ENCODE measurements at regions not wholly inside any gene's neighbourhood (a gene's known extent, or its start where the extent isn't known, plus 50 kb on each side); places are given as distances from the start of the nearest gene placed in this dataset.
"Not testable (repeated sequence)": the region's sequence is repeated elsewhere in the genome, so short reads cannot be mapped to it uniquely, and the experiment has no call there.

DNA sequence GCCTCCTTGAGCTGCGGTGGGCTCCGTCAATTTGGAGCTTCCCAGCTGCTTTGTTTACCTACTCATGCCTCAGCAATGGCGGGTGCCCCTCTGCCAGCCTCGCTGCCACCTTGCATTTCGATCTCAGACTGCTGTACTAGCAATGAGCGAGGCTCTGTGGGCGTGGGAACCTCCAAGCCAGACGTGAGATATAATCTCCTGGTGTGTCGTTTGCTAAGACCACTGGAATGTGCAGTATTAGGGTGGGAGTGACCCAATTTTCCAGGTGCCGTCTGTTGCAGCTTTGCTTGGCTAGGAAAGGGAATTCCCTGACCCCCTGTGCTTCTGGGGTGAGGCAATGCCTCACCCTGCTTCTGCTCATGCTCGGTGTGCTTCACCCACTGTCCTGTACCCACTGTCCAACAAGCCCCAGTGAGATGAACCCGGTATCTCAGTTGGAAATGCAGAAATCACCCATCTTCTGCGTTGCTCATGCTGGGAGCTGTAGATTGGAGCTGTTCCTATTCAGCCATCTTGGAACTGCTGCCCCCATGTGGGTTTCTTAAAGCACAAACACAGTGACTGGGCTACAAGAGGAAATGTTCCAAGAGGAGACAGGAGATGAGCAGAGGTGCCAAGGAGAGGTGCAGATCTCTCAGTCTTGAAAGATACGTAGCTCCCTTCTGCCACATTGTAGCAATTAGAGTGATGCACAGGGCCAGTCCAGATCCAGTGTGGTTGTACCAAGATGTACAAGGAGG is 193.0 kb upstream of the IGFBP7 start:
- no peak for DNase-seq

GRCh38 chr4:57300300-57300699 is 190.1 kb upstream of the IGFBP7 start:
- not testable (repeated sequence) for DNase-seq

GRCh38 chr4:57291911-57292310 is 181.7 kb upstream of the IGFBP7 start:
- DNase-seq = no peak

- DNase-seq = no peak
Observed at GRCh38 chr4:57287687-57288604, 177.8 kb upstream of the IGFBP7 start.

DNA sequence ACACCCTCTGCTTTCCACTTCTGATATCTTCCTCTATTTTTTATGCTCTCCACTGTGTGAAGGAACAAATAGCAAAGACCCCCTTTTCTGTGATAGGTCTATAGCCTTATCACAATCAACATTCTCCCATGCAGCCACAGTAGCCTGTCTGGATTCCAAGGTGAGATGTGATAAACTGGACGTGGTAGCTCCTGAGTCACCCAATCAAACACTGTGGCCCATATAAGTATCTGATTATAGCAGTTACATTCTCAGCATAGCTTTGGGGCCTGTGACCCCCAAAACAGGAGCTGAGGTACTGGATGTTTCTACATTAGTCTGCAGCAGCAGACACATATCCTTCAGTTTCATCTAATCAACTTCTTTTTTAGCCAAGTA is 172.7 kb upstream of the IGFBP7 start:
- DNase-seq = no peak

GRCh38 chr4:57280481-57280880 is 170.3 kb upstream of the IGFBP7 start:
- no peak for DNase-seq

GRCh38 chr4:57278780-57279179 is 168.6 kb upstream of the IGFBP7 start:
- DNase-seq = no peak

GRCh38 chr4:57274082-57274481 is 163.9 kb upstream of the IGFBP7 start:
- DNase-seq = no peak

GRCh38 chr4:57270346-57270745 is 160.2 kb upstream of the IGFBP7 start:
- DNase-seq = no peak

- DNase-seq = no peak
Observed at GRCh38 chr4:57265831-57266582, 155.8 kb upstream of the IGFBP7 start.

GRCh38 chr4:57254754-57255153 is 144.6 kb upstream of the IGFBP7 start:
- DNase-seq = no peak

- DNase-seq = no peak
Observed at GRCh38 chr4:57249083-57249482, 138.9 kb upstream of the IGFBP7 start.

- no peak for DNase-seq
Observed at GRCh38 chr4:57243076-57243475, 132.9 kb upstream of the IGFBP7 start.

DNA sequence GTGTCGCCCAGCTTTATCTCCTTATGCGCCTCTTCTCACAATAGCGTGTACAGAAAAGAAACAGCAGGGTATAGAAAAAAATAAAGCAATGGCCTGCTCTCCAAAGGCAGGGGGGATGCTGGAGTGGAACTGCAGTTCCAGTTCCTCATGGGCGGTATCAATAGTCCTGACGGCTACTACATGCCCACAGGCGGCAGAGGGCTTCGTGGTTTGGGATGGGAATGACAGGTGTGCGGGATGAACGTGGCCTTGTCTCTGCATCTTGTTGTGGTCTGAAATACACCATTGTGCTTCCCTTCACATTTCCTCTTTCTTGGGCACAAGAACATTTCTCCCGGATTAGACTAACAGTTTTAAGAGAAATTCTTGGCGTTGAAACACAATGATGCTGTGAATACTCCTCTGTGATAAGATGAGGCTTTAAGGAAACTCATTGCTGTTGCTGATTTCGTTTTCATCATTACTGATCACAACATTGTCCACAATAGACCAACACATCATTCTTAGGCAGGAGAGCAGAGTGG is 124.1 kb upstream of the IGFBP7 start:
- no peak for DNase-seq

DNA sequence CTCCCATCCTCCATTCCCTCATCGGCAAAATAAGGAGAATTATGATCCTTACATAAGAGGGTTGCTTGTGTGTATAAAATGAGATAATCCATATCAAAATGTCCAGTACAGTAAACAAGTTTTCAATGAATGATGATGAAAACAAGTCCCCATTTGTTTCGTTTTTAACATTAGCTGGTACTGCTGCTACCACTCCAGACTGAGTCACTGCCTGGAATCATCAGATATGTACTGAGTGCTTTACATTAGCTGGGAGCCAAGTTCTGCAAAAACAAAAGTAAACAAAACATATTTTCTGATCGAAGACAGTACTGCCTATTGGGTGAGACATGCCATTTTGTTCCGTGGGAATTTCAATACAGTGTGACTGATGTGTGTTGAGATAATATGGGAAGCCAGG is 123.2 kb upstream of the IGFBP7 start:
- DNase-seq = no peak

- DNase-seq = no peak
Observed at GRCh38 chr4:57231781-57232180, 121.6 kb upstream of the IGFBP7 start.

GRCh38 chr4:57220734-57221133 is 110.5 kb upstream of the IGFBP7 start:
- DNase-seq = no peak

- DNase-seq = no peak
Observed at GRCh38 chr4:57220172-57220571, 110.0 kb upstream of the IGFBP7 start.

GRCh38 chr4:57219431-57219830 is 109.2 kb upstream of the IGFBP7 start:
- DNase-seq = no peak

DNA sequence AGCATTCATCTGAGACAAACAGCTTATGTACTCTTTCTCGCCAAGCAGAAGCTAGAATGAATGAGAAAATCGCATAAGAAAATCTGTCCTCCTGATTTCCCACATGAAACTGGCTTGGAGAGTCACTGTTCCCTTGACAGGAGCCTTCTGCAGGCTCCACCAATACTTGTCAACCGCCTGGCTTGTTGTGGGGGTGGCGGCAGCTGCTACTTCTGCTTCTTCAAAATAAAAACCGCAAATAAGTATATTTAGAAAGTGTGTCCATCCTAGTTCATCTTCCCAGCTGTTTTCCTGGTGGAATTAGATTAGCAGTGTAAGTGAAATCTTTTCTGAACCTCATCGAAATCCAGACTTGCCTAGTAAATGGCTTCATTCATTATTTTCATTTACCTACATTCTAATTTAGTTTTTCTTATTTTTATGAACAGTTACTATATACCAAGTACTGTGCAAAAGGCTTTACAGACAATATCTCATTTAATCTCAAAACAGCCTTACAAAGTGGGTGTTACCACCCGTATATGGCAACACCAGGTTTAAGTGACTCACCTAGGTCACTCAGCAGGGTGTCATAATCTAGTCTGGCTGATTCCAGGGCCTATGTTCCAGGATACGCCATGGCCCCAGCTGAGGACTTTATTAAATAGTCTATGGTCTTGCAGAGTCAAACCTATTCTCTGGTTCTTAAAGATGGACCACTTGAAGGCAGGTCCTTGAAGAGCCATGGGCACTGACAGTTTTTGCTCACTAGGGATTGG is 104.6 kb upstream of the IGFBP7 start:
- no peak for DNase-seq

DNA sequence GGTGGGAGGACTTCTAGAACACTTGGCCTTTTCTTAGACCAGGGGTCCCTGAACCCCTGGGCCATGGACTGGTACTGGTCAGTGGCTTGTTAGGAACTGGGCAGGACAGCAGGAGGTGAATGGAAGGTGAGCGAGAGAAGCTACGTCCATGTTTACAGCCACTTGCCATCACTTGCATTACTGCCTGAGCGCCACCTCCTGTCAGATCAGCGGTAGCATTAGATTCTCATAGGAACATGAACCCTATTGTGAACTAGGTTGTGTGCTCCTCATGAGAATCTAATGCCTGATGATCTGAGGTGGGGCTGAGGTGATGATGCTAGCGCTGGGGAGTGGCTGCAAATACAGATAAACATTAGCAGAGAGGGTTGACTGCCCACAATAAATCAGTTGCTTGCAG is 100.9 kb upstream of the IGFBP7 start:
- DNase-seq = no peak

GRCh38 chr4:57206172-57206571 is 96.0 kb upstream of the IGFBP7 start:
- DNase-seq = no peak

- DNase-seq = no peak
Observed at GRCh38 chr4:57205580-57205979, 95.4 kb upstream of the IGFBP7 start.

Data from hematopoietic multipotent progenitor cell treated with erythropoietin and hydrocortisone succinate and interleukin-3 and kit ligand, for 8 days (in vitro differentiated cells).